ENCODE measurements at regions not wholly inside any gene's neighbourhood (a gene's known extent, or its start where the extent isn't known, plus 50 kb on each side); places are given as distances from the start of the nearest gene placed in this dataset.
"Not testable (repeated sequence)": the region's sequence is repeated elsewhere in the genome, so short reads cannot be mapped to it uniquely, and the experiment has no call there.

DNA sequence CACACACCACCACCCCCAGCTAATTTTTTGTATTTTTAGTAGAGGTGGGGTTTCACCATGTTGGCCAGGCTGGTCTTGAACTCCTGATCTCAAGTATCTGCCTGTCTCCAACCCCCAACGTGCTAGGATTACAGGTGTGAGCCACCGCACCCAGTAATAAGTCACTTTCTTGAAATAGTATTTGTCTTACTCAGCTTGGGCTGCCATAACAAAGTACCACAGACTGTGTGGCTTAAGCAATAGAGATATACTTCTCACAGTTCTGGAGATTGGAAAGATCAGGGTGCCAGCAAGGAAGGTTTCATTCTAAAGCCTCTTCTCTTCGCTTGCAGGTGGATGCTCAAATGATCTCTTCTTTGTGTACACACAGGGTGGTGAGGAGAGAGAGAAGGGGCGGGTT lies 99.8 kb downstream of the ARRDC3 start:
- no peak for DNase-seq

DNA sequence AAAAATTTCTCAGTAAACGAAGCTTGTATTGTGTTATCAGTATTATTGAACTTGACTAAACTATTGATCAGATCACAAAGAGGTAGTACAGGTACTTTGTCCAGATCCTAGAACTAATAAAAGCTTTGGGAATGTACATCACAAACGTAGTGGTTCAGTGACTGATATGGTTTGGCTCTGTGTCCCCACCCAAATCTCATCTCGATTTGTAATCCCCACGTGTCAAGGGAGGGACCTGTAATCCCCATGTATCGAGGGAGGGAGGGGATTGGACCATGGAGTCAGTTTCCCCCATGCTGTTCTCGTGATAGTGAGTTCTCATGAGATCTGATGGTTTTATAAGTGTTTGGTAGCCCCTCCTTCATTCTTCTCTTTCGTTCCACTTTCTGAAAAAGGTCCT lies 100.9 kb downstream of the ARRDC3 start:
- DNase-seq: no peak

DNA sequence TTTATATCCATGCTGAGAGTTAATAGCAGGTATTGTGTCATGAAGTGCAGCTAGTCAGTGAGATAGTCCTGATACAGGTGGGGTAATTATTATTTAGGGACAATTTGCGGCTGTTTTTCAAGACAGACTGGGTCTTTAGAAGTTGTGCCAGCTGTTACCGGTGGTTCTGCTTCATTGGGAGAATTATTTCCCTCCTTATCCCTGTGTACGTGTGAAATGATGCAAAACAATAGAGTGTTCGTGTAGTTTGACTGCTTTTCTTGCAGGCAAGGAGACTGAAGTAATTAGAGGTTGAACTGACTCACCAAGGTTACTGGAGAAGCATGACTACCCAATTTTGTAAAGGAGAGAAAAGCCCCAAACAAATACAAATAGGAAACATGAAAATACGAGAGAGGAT lies 101.7 kb downstream of the ARRDC3 start:
- no peak for DNase-seq

DNA sequence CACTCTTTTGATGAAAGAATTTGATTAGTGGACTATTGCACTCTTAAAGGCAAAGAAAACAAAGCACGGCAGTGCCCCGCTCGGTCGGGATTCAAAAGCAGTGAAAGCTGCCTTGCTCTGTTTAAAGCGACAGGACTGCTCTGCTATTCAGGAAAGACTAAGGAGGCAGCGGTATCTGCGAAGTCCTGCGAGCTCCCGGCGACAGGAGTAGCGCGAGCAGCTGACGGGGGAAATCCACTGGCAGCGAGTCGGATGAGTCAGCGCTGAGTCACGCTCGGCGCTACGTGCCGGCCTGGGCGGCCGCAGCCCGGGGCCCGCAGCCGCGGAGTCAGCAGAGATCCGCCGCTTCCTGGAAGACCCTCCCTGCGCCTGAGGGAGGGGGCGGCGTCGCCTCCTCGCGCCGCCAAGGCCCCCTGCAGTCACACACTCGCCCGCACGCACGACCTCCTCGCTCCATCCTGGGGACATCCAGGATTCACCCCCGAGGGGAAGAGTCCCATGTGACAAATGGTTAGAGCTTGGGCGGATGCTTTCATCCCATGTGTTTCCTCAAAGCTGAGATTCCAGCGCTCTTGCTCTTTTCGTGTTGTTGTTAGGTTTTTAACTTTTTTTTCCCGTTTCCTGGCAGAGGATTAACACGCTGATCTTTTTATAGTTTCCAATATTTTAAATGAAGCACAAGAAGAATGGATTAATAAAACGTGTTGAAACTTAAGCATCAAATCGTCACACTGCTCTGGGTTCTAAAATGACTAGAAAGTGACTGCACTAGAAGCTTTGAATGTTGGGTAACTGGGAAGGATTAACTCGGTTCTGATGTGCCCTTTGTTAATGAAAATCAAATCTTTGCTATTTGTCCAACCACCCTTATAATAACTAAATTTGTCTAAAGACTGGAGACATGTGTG lies 102.5 kb downstream of the ARRDC3 start:
- peak; percentile 89 for DNase-seq

DNA sequence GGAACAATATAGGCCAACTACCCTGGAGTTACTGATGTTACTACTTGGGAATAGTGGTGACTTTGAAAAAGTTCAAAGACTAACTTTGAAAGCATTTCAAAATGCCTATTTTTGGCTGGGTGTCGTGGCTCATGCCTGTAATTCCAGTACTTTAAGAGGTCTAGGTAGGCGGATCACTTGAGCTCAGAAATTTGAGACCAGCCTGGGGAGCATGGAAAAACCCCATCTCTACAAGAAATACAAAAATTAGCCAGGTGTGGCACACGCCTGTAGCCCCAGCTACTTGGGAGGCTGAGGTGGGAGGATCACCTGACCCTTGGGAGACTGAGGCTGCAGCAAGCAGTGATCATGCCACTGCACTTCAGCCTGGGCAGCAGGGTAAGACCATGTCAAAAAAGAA lies 105.3 kb downstream of the ARRDC3 start:
- DNase-seq: no peak

DNA sequence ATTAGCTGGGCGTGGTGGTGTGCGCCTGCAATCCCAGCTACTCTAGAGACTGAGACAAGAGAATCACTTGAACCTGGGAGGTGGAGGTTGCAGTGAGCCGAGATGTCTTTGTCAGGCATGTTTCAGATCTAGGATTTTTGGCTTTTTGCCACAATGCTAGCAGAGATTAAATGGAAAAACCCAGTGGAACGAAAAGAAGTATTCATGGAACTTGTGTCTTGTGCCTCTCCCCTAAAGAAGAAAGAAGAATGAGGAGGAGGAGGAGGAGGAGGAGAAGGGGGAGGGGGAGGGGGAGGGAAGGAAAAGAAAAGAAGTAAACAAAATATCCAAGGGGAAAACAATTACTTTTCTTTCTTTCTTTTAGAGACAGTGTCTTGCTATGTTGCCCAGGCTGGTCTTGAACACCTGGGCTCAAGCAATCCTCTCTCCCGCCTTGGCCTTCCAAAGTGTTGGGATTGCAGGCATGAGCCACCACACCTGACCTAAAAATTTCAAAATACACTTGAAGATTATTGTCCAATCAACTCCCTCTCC lies 106.0 kb downstream of the ARRDC3 start:
- DNase-seq: no peak

DNA sequence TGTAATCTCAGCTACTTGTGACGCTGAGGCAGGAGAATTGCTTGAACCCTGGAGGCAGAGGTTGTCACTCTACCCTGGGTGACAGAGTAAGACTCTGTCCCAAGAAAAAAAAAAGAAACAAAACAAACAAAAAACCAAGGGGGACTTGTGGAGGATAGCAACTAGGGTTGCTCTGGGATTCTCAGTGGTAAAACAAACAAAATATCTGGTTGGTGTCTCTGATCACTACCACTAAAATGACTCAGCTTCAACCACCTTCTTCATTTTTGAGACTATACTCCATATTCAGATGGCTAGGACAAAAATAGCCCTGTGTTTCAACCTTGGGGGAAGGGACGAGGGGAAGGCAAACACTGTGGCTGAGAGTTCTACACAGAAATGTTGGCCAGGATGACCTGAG lies 110.3 kb downstream of the ARRDC3 start:
- DNase-seq: no peak

DNA sequence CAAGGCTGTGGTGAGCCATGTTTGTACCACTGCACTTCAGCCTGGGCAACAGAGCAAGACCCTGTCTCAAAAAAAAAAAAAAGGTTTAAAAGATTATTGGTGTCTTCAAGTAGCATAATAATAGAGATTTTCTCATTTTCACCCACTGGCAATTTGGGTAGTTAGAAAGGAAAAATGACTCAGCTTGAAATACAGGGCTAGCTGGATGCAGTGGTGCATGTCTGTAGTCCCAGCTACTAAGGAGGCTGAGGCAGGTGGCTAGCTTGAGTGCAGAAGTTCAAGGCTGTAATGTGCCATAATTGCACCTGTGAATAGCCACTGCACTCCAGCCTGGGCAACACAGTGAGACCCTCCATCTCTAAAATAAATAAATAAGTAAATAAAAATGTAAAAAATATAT lies 111.1 kb downstream of the ARRDC3 start:
- no peak for DNase-seq

DNA sequence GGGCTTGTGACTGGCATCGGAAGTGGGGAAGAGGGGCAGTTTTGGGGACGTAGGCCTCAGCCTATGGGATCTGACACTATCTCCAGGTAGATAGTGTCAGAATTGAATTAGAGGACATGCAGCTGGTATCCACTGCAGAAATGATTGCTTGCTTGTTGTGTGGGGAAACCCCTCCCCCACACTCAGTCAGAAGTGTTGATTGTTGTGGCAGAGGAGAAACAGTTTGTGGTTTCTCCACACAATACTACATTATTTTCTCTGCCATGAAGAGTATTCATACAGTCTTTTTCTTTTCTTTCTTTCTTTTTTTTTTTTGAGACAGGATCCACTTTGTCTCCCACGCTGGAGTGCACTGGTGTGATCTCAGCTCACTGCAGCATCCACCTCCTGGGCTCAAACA lies 113.9 kb downstream of the ARRDC3 start:
- DNase-seq: no peak

DNA sequence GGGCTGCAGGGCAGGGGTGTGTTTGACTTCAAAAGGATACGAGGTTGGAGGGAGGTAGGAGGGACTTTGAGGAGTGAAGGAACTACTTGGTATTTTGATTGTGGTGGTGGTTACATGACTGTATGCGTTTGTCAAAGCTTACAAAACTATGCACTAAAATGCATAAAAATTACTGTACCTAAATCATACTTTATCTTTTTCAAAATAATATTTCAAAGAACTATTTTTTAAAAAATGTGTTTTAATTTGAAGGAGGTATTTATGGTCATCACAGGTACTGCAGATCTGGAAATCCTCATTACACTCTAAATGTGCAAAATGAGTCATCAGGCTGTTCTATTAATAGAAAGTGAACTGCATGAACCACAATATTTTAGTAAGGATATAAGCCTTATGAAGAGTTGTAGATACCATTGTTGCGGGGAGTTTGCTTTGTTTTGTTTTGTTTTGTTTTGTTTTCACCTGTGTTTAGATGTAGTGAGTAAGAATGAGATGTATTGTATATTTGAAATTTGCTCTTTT lies 116.9 kb downstream of the ARRDC3 start:
- no peak for DNase-seq

DNA sequence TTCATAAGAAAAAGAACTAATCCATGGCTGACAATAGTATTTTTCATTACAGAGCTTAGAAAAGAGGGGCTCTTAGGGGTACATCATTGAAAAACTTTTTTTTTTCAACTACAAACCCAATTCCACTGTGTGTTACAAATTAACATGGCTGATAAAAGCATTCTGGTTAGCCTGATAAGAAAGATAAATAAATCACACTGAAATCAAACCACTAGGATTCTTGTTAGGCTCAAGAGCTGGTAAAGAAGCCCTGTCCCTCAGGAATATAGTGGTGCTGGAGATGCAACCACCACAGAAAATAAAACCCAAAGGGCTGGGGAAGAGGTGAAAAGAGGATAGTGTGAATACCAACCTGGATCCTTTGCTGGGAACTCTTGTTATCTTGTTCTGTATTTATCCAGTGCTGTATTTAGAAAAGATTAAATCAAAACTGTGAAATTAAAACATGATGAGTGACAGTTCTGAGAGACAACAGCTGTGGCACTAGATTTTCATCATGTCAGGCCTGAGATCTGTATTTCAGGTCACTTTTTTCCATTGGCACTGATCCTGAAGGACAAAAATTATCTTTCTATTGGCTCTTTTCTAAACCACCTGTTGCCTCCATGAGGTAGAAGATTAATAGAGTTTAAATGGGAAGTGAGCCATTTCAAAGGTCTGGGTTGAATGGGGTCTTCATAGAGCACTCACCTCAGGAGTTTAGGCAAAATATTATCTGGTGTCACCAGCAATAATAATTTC lies 118.6 kb downstream of the ARRDC3 start:
- DNase-seq: no peak

DNA sequence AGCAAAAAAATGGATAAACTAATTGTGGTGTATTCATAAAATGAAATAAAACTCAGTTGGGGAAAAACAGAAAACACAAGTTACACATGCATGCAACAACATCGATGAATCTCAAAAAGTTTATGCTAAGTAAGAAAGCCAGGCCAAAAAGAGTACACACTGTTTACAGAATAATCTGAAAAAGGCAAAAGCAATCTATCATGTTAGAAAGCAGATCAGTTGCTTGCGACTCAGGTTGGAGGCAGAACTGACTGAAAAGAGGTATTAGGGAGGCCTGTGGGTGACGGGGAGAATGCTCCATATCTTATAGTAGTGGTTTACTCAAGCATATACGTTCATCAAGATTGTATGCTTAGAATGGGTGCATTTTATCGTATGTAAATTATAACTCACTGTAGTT lies 119.2 kb downstream of the ARRDC3 start:
- DNase-seq: no peak

DNA sequence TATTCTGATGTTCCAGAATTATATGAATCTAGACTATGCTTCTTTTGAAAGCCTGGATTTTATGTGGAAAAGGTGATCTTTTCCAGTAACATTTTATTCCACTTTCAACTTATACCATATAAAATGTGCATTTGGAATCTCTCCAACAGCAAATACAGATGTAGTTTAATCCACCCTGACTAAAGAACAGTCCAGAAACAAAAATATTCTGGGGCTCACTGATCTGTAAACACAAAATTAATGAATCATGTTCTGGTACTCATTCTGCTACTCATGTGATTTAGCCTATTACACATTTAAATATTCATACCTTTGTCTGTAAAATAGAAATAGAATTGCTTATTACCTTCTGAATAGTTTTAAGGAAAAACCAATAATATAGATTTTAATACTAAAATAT lies 125.8 kb downstream of the ARRDC3 start:
- no peak for DNase-seq

DNA sequence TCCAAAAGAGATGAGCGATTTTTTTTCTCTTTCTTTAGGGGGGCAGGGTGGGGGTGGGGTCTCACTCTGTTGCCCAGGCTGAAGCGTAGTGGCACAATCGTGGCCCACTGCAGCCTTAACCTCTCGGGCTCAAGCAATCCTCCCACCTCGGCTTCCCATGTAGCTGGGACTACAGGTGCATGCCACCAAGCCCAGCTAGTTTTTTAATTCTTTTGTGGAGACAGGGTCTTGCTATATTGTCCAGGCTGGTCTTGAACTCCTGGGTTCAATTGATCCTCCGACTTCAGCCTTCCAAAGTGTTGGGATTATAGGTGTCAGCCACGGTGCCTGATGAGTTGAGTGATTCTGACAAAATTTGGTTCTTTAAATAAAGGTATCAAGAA lies 127.0 kb downstream of the ARRDC3 start:
- no peak for DNase-seq

DNA sequence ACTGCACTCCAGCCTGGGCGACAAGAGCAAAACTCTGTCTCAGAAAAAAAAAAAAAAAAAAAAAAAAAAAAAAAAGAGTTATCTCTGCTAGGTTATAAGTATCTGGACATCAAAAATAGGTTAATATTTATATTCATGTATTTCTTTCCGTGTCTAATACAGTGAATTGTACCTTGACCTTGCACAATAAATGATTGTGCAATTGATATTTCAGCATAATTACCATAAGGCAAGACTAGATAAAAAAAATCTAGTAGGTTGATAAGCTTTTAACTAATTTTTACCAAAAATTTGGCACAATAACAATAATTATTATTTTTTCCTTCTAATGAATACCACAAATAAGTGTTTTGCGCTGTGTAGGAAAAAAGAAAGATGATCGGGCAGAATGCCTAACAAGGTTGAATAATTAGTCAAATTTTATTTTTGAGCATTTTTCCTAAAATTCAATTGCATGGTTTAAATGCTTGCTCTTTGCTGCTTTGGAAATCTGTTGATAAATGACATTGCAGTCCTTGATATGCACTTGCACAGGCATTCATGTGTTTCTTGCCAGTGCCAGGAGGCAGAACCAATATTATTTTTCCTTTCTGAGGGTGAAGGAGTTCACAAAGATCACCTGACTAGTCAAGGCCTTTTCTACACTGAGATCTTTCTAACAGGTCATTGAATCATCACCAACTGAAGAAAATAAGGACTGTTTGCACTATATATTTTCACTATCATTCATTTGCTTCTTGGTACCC lies 127.5 kb downstream of the ARRDC3 start:
- no peak for DNase-seq

DNA sequence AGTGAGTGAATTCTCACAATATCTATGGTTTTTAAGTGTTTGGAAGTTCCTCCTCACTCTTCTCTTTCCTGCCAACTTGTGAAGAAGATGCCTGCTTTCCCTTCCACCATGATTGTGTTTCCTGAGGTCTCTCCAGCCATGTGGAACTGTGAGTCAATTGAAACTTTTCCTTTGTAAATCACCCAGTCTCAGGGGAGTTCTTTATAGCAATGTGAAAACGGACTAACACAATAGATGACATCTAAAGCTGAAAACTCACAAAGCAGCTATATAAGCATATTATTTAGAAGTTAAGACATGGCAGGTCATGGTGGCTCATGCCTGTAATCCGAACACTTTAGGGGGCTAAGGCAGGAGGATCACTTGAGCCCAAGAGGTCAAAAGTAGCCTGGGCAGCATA lies 130.2 kb downstream of the ARRDC3 start:
- DNase-seq: no peak

DNA sequence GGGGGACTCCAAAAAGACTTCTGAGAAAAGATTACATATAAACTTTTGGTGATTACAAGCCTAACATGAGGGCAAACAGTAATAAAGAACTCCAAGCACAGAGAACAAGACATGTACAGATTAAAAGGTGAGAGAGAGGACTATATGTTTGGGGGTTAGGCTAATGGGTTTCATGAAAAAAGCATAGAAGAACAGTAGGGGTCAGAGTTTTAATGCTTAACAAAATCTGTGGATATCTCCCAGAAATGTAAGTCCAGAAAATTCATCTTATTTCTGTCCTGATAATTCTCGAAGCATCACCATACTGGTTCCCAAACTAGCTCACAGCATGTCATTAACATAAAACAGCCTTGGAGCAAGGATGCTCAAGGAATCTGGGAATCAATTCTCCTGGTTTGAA lies 137.2 kb downstream of the ARRDC3 start:
- DNase-seq: no peak

DNA sequence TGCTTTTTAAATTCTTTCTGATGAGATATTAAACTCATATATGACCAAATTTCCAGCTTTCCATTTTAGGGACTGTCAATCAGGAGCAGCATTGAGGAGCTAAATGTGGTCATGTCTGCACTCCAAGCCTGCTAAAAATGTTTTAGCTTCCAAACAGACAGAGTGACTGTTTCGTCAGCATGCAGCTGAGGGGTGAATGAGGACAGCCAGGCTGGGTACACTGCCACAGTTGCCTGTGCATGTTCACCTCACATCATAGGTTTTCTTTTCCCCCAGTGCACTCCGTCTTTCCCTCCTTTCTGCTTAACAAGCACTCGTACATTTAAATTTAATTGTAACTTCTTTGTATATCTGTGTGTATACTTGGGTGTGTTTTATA lies 138.1 kb downstream of the ARRDC3 start:
- DNase-seq: no peak

DNA sequence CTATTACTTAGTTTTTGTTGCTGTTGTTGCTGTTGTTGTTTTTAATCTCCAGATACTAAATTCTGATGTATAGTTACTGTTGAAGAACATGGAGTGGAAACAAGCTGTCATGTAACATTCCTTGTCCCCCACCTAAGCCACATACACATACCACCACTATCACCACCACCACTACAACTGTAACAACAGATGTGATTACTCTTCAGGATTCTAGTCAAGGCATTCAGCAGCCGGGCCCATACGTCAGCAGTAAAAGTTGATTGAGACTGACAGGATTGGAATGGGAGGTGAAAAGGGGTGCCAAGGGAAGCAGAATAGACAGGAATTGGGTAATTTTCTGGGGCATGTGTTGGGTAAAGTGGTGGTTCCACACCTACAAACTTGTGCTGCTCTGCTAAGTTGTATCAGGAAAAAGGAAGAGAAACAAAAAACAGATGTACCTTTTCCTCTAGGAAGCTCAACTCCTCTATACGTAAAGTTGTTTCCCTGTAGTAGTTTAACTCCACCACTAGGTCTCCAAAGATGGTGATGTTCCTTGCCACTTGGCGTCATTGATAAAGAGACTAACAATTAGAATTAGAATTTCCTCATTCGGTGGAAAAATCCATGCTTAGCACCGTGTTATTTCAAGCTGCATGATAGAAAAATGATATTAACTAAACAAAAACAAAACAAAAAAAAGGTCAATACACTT lies 138.6 kb downstream of the ARRDC3 start:
- DNase-seq: no peak

DNA sequence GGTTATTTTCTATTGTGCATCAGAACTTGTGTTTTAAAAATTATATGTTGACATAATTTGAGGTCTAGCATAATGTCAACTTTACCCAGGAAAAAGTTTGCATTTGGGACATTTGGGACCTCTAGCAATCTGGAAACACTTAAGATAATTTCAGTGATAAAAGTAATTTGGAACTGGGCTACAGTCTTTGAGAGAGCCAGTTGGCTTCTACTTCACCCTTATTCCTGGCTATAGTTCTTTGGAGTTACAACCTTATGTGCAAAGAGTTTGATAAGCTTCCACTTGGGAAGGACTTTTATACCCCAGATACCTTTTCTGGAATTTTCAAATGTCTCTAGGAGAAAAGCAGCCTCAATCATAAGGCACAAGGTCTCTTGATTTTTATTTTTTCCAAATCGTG lies 139.3 kb downstream of the ARRDC3 start:
- DNase-seq: no peak

DNA sequence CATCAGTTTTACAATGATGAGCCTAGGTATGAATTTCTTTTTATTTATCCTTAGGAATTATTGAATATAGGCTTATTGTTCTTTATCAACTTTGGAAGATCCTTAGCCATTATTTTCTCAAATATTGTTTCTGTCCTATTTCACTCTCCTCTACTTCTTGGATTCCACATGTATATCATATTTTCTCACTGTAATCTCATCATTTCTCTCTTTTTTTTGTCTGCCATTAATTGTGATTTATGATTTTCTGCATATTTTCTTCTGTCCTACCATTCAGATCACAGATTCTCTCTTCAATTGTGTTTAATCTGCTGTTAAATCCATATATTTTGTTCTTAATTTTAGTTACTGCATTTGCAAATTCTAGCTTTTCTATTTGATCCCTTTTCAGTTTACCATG lies 139.8 kb downstream of the ARRDC3 start:
- DNase-seq: no peak

DNA sequence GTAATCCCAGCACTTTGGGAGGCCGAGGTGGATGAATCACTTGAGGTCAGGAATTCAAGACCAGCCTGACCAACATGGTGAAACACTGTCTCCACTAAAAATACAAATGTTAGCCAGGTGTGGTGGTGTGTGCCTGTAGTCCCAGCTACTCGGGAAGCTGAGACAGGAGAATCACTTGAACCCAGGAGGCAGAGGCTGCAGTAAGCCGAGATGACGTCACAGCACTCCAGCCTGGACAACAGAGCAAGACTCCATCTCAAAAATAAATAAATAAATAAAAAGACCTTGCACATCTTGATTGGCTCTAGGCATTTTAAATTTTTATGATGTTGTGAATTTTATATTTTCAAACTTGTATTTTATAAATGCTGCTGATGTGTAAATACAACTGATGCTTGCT lies 141.7 kb downstream of the ARRDC3 start:
- DNase-seq: not testable (repeated sequence)

DNA sequence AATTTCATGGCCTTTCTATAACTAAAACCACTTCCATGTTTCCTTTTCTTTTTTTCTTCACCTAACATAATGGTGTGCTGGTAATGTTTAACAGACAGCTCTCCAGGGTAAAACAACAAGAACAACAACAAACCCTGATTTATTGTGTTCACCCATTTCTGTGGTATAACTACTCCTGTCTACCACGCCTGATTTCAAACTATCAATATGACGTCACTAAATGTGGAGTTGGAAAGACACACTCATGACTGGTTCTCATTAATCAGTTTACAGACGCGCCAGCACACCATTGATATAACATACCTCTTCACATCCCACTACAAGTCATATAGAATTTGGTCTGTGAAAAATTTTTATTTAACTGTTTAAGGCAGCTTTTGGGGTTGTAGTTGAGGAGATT lies 142.9 kb downstream of the ARRDC3 start:
- DNase-seq: no peak
